Dedifferentiated amniotic fluid mesenchymal stem cell (primary cell): ENCODE measurements at regions not wholly inside any gene's neighbourhood (a gene's known extent, or its start where the extent isn't known, plus 50 kb on each side); places are given as distances from the start of the nearest gene placed in this dataset.

ENCODE experiments used
- DNase-seq: peaks from one replicate; pipeline ENCODE4 v3.0.0-alpha.2; 2016; ENCODE audit errors: extremely low spot score

DNA sequence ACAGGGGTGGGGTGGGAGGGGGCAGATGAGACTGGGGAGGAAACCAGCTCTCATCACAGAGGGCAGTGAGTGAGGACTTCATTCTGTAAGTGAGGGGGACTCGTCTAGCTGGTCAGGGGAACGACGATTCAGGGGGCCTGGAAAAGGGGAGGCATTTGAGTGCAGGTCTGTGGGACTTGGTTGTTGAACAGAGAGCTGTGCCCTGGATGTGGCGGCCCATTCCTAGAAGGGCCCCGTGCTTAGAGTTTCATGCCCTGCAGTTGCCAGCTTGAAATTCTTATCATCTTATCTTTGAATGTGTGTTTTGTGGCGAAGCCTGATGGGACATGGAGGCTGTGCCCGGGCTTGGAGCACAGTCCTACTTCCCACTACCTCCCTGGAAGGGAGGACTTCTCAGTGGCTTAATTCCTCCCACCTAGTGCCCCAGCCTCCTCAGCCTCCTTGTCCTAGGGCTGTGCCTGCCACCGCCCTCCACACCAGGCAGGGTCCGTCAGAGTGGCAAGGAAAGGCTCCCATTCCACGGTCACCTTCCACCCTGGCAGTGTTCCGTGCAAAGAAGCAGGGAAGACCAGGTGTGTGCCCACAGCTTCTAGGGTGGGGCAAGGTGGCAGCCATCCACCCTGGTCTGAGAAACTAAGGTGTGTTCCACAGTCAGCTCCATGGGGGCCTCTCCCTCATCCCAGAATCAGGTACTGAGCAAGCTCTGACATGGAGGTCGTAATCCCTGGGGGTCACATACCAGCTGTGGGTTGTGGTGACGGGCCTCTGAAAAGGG, 59.7 kb upstream of the LMO1 start:
- DNase-seq, result no peak

DNA sequence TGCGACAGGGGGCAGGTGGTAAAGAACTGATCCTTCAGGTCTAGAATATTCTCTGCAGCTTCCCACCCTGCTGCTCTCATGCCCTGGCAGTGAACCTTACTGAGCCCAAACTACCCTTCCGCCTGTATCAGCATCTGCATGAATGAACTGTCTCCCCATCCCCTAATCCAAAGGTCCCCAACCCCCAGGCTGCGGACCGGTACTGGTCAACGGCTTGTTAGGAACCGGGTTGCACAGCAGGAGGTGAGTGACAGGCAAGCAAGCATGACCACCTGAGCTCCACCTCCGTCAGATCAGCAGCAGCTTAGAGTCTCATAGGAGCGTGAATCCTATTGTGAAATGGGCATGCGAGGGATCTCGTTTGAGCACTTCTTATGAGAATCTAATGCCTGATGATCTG, 58.2 kb upstream of the LMO1 start:
- DNase-seq, result no peak

DNA sequence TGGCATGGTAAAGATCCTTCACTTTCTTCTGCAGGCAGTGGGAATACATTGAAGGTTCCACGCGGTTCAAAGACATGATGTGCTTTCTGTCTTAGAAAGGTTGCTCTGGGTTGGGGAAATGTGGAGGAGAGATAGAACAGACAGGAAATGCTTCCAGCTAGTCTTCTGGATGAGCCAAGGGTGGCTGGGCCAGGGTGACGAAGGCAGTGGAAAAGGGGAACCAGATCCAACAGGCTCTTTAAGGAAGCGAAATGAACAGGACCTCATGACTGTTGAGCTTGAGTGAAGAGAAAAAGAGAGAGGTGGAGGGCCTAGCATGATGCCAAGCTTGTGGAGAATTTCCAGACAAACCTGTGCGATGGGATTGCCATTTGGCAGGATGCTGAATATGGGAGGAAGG, 56.4 kb upstream of the LMO1 start:
- DNase-seq, result no peak

DNA sequence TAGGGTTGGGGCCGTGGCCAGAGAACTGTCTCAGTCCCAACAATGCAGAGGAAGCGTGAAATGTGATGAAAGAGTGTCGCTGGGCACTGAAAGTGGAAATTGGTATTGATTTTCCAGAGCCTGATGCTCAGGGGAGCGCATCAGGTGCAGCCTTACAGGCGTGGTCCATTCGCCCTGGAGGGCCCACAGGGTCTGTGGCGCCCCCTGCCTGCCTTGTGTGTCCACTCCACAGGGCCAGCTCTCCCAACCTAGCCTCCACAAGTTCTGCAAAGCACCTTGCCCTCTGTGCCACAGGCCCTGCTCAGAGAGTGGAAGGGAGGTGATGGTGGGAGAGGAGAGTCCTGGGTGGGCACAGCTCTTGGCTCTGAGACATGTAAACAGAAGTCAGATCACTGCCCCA, 54.9 kb upstream of the LMO1 start:
- no peak for DNase-seq

DNA sequence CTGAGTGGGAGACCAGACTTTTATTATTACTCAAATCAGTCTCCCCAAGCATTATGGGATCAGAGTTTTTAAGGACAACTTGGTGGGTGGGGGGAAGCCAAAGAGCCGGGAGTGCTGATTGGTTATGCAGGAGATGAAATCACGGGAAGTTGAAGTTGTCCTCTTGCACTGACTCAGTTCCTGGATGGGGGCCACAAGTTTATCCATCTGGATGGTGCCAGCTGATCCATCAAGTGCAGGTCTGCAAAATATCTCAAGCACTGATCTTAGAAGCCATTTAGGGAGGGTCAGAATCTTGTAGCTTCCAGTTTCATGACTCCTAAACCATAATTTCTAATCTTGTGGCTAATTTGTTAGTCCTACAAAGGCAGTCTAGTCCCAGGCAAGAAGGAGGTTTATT, 53.5 kb upstream of the LMO1 start:
- no peak for DNase-seq

DNA sequence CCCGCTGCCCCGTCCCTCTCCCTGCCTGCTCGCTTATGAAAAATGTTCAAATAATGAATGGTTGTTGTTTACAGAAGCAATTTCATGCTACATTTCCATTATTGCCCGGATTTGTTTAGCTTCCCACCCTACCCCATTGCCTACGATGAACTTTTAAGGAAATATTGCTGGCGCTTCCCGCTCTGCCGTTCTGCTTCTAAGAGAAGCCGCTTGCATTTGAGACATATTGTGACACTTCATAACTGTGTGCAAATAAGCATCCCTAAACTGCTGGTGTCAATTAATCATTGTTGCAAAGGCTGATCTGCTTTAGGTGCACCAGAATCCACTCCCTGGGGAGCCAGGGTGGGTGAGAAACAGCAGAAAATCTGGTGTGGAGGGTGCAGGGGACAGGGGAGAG, 52.3 kb upstream of the LMO1 start:
- DNase-seq, result no peak

DNA sequence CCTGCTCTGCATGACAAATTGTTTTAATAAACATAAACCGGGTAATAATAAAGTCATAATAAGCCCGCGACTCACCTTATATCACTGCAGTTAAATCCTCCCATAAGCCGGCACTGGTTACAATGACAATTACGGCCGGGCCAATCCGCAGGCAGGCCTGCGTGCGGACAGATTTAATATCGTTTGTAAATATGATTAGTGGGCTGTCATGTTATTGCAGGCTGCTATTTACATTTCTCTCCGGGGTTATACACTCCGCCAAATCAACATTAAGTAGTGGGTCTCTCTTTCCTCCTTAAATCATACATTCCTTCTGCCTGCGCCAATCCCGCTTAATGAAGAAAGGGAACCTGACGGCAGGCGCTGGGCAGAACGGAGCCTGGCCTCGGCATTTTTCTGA, 51.8 kb upstream of the LMO1 start:
- DNase-seq, result no peak

DNA sequence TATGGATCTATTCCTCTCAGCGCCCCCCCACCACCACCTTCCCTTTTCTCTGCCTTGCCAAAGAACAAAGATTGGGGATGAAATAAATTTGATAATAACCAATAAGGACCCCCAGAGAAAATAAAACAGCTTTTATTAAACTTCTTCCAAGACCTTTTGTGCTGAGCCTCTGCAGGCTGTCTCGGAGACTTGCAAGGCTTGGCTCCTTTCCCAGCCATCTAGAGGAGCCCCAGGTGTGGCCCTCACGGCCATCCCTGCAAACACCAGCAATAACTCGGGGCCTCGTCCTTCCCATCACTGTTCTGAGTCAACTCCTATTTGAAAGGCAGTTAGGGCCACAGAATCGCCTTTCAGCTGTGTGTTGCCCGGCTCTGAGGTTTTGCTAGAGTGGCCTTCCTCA, 51.2 kb upstream of the LMO1 start:
- no peak for DNase-seq

DNA sequence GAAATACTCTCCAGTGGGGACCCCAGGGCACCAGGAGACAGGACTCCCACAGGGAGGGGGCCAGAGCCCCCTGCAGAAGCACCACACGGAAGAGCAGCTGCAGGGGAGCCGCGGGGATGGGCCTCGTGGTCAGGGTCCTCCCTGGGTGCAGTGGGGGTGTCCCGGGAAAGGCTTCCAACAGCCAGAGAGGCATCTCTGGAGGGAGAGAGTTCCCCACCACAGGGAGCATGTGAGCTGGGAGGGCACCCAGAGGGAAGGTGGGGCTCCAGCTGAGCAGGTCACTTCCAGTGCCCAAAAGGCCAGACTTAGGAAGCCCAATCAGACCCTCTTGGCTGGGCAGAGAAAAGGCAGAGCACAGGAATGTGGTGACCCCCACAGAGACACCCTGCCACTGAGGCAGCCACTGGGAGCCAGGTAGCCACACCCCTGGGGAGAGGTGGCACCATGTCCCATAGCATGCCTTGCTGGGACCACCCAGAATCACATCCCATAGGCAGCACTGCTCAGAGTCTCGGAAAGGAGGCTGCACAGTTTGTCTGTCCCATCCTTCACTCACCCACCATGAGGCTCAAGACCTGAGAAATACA, 49.9 kb upstream of the LMO1 start:
- no peak for DNase-seq
